GM23338 (cell line): ENCODE measurements at regions not wholly inside any gene's neighbourhood (a gene's known extent, or its start where the extent isn't known, plus 50 kb on each side); places are given as distances from the start of the nearest gene placed in this dataset.
"Not testable (repeated sequence)": the region's sequence is repeated elsewhere in the genome, so short reads cannot be mapped to it uniquely, and the experiment has no call there.

Source experiments
- CREB1 ChIP-seq: fragments of 250-450 bp; sonication (Bioruptor Pico); IDR thresholded peaks from 2 replicates; pipeline ENCODE4 v1.5.0; 2020; ENCODE audit warnings: low read depth, mild to moderate bottlenecking, moderate library complexity
- CTCF ChIP-seq, 2 experiments: fragments of 200-600 bp in 1 of 2; sonication (generic) in 1 of 2; conservative IDR thresholded peaks; 2 replicates each; pipeline versions ENCODE4 v1.5.1 to v1.6.1; 2016 to 2017; ENCODE audit warnings: antibody characterized with exemption in 2 of 2, low read depth in 2 of 2, mild to moderate bottlenecking in 2 of 2, moderate library complexity in 1 of 2
- ETS1 ChIP-seq: IDR thresholded peaks from 2 replicates; pipeline ENCODE4 v1.6.1; 2016; ENCODE audit warnings: antibody characterized with exemption
- EZH2 ChIP-seq: fragments of 200-600 bp; sonication (generic); IDR thresholded peaks from one replicate; pipeline ENCODE4 v1.8.0; 2017; ENCODE audit warnings: antibody characterized with exemption, mild to moderate bottlenecking, low read depth; ENCODE audit not compliant: unreplicated experiment
- EZH2phosphoT487 ChIP-seq: fragments of 200-600 bp; sonication (generic); IDR thresholded peaks from one replicate; pipeline ENCODE4 v1.8.1; 2018; ENCODE audit warnings: antibody characterized with exemption; ENCODE audit not compliant: unreplicated experiment
- JUNB ChIP-seq: IDR thresholded peaks from one replicate; pipeline ENCODE4 v1.6.1; 2016; ENCODE audit warnings: antibody characterized with exemption; ENCODE audit not compliant: unreplicated experiment
- NANOG ChIP-seq: IDR thresholded peaks from 2 replicates; pipeline ENCODE4 v1.6.1; 2016; ENCODE audit warnings: antibody characterized with exemption, borderline replicate concordance
- POLR2AphosphoS5 ChIP-seq: IDR thresholded peaks from 2 replicates; pipeline ENCODE4 v1.6.1; 2016; ENCODE audit warnings: antibody characterized with exemption, low read depth
- REST ChIP-seq: IDR thresholded peaks from one replicate; pipeline ENCODE4 v1.6.1; 2018; ENCODE audit warnings: antibody characterized with exemption; ENCODE audit not compliant: unreplicated experiment
- STAT1 ChIP-seq: IDR thresholded peaks from one replicate; pipeline ENCODE4 v1.6.1; 2016; ENCODE audit warnings: antibody characterized with exemption; ENCODE audit not compliant: unreplicated experiment
- ZNF331 ChIP-seq: fragments of 250-450 bp; sonication (Bioruptor Pico); IDR thresholded peaks from 2 replicates; pipeline ENCODE4 v1.5.0; 2020; ENCODE audit warnings: low read depth, mild to moderate bottlenecking, moderate library complexity

- TF ChIP-seq CTCF (conservative IDR thresholded peaks at IDR 0.05; ENCODE audit: low read depth in 2 of 2); JUNB; REST; EZH2; POLR2AphosphoS5; ZNF331 (CRISPR knock-in tag); EZH2phosphoT487; CREB1; NANOG; STAT1; ETS1: not testable (repeated sequence)
Measured at GRCh38 chr20:22045956-22046507, 340.6 kb downstream of the PAX1 start.
